ENCODE measurements at regions not wholly inside any gene's neighbourhood (a gene's known extent, or its start where the extent isn't known, plus 50 kb on each side); places are given as distances from the start of the nearest gene placed in this dataset.

DNA sequence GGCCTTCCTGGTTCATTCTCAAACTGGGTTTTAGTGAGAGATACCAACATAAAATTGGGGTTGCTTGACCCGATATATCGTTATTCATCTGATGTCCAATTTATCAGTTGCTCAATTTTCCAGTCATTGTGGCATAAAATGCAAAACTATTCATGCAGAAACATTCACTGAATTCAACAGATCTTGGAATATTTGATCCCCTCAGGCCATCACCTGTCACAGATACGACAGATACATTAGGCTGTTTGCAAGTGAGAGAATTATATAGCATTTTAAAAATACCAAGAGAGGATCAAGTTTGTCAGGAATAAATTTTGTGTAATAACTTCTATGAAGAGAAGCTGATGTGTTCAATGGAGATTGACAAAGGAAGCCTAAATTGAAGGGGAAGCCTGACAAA lies 67.1 kb downstream of the MAP10 start:
- DNase-seq = no peak
- H3K36me3 ChIP-seq = no peaks in the 10 kb centered on the region
- intact Hi-C loops (cut with DNase I; ENCODE audit: low total_unique reads) = no loop called here

DNA sequence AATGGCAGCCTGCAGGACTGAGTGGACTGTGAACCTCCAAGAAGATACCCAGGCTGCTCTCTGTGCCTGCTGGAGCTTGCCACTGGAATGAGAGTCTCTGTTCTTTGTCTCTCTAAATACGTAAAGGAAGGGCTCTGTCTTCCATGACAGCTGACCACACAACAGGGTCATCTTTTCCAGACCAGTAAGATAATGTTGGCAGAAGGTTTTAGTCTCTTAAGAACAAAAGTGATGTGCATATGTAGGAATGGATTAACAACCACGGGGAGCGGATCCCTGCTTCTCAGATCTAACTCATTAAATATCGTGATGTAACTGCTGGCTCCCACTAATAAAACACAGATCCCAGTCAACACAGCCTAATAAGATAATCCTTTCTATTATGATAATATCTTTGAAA lies 67.5 kb downstream of the MAP10 start:
- DNase-seq = no peak
- intact Hi-C loops (cut with DNase I; ENCODE audit: low total_unique reads) = no loop called here
- Histone ChIP-seq H3K27ac (no peak overlapping the region), H3K36me3 (no peaks in the 10 kb centered on the region), H3K9me3 (no peaks in the 10 kb centered on the region), H3K4me3 (no peak overlapping the region), H3K4me1 (peaks cover 0 to 5% (median 0%) of the 10 kb centered on the region in 4 donors), H3K27me3 (peaks cover 0 to 3% of the 10 kb centered on the region in 2 donors)
- TF ChIP-seq, protein P1, sequence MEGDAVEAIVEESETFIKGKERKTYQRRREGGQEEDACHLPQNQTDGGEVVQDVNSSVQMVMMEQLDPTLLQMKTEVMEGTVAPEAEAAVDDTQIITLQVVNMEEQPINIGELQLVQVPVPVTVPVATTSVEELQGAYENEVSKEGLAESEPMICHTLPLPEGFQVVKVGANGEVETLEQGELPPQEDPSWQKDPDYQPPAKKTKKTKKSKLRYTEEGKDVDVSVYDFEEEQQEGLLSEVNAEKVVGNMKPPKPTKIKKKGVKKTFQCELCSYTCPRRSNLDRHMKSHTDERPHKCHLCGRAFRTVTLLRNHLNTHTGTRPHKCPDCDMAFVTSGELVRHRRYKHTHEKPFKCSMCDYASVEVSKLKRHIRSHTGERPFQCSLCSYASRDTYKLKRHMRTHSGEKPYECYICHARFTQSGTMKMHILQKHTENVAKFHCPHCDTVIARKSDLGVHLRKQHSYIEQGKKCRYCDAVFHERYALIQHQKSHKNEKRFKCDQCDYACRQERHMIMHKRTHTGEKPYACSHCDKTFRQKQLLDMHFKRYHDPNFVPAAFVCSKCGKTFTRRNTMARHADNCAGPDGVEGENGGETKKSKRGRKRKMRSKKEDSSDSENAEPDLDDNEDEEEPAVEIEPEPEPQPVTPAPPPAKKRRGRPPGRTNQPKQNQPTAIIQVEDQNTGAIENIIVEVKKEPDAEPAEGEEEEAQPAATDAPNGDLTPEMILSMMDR (IDR thresholded peaks at IDR 0.05) = no peak

More for the DNA sequence above, 67.1 kb downstream of the MAP10 start:
- TF ChIP-seq, protein P1 (IDR thresholded peaks at IDR 0.05) = no peak
- no peaks in the 10 kb centered on the region for H3K9me3 ChIP-seq
- no peak overlapping the region for H3K27ac ChIP-seq
- no peak overlapping the region for H3K4me3 ChIP-seq
- peaks cover 0 to 3% of the 10 kb centered on the region in 2 donors for H3K27me3 ChIP-seq
- peaks cover 0 to 5% (median 0%) of the 10 kb centered on the region in 4 donors for H3K4me1 ChIP-seq

DNA sequence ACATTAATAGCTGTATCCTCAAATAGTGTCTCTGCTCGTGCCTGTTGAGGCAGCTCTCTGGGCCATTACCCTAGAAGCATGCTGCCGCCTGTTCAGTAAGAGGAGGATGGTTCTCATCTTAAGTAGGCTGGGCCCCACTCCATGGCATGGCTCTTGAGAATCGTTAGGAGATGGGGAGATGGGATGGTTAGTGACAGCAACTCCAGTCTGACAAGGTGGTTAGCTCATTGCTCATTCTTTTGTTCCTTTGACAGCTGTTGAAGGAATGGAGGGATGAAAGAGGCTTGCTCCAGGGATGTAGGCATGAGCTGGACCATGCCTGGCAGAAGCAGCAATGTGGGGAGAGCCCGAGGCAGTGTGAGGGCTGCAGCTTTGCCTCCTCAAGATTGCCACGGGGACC lies 68.2 kb downstream of the MAP10 start:
- Histone ChIP-seq H3K36me3 (no peaks in the 10 kb centered on the region), H3K27ac (no peak overlapping the region), H3K27me3 (peaks cover 0 to 3% of the 10 kb centered on the region in 2 donors), H3K4me3 (no peak overlapping the region), H3K4me1 (peaks cover 0 to 5% (median 0%) of the 10 kb centered on the region in 4 donors), H3K9me3 (no peaks in the 10 kb centered on the region)
- DNase-seq = no peak
- TF ChIP-seq, protein P1 (IDR thresholded peaks at IDR 0.05) = no peak
- intact Hi-C loops (cut with DNase I; ENCODE audit: low total_unique reads) = no loop called here

DNA sequence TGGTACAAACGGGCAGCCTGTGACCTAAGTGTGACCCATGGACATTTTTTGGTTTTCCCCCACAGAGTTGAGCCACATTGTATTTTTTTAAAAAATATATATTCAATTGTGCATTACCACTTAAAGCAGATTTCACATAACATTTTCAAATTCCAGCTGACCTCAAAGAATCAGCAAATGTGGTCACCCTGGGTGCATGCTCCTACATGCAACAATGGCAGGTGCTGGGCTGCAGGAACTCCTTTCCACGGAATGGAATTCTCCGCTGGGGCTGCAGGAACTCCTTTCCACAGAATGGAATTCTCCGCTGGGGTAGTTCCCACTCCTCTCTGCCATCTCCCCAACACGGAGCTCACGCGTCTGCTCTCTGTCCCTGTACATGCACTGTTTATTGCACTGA lies 68.7 kb downstream of the MAP10 start:
- Histone ChIP-seq H3K27ac (no peak overlapping the region), H3K4me1 (peaks cover 0 to 5% (median 0%) of the 10 kb centered on the region in 4 donors), H3K4me3 (no peak overlapping the region), H3K27me3 (peaks cover 0 to 3% of the 10 kb centered on the region in 2 donors), H3K36me3 (no peaks in the 10 kb centered on the region), H3K9me3 (no peaks in the 10 kb centered on the region)
- TF ChIP-seq, protein P1 (IDR thresholded peaks at IDR 0.05) = no peak
- intact Hi-C loops (cut with DNase I; ENCODE audit: low total_unique reads) = no loop called here
- DNase-seq = no peak

DNA sequence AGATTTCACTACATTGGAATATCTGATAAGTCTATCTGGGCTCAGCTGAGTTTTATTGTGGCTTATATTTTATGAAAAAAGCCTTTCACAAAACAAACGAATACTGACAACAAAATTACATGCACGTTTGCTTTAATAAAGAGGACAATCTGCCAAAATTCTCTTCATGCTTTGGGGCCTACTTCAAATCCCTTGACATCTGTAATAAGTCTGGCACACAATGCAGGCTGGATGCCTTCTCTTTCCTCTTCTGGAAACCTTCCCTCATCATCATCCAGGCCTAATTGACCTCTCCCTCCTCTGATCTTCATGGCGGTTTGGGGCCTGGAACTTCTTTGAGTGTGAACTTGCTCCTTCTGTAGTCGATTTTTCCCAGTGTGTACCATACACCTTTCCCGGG lies 70.3 kb downstream of the MAP10 start:
- Histone ChIP-seq H3K4me3 (no peak overlapping the region), H3K36me3 (no peaks in the 10 kb centered on the region), H3K4me1 (no peaks in the 10 kb centered on the region), H3K27ac (no peak overlapping the region), H3K9me3 (no peaks in the 10 kb centered on the region), H3K27me3 (peaks cover 0 to under 1% of the 10 kb centered on the region in 2 donors)
- DNase-seq = no peak
- TF ChIP-seq, protein P1 (IDR thresholded peaks at IDR 0.05) = no peak
- intact Hi-C loops (cut with DNase I; ENCODE audit: low total_unique reads) = no loop called here
